B cell (primary cell): ENCODE measurements at regions not wholly inside any gene's neighbourhood (a gene's known extent, or its start where the extent isn't known, plus 50 kb on each side); places are given as distances from the start of the nearest gene placed in this dataset.

Experiments
- CTCF ChIP-seq: fragments of 200-600 bp; IDR thresholded peaks from one replicate; pipeline ENCODE4 v1.8.0; 2022; ENCODE audit warnings: antibody characterized with exemption, mild to moderate bottlenecking
- EZH2 ChIP-seq: IDR thresholded peaks from 2 replicates; pipeline ENCODE4 v1.6.1; 2012; ENCODE audit warnings: borderline replicate concordance, low read depth, mild to moderate bottlenecking, moderate library complexity, low read length; ENCODE audit not compliant: insufficient read depth, poor library complexity, severe bottlenecking

GRCh38 chr4:34372815-34373214, 1871.5 kb downstream of the ARAP2 start:
- TF ChIP-seq EZH2 (no peak), CTCF (no peak)
